A549 (cell line): ENCODE measurements at regions not wholly inside any gene's neighbourhood (a gene's known extent, or its start where the extent isn't known, plus 50 kb on each side); places are given as distances from the start of the nearest gene placed in this dataset.

Source experiments
- ATAC-seq, 2 experiments: fragments of 200-7000 bp in 1 of 2; fragments of >200 bp in 1 of 2; cut with Nextera tagmentation in 1 of 2; cut with Tn5 transposase in 1 of 2; 3 replicates each; pipeline versions ENCODE4 v1.8.0 to v1.9.1; 2018 to 2020; ENCODE audit warnings: mild to moderate bottlenecking in 1 of 2, moderate library complexity in 1 of 2
- CTCF ChIA-PET: fragments of 300-600 bp; sonication (Branson Sonifier 250); formaldehyde crosslinking; extraction: SDS; loops from one replicate; lab custom pipeline; 2021; ENCODE audit warnings: antibody characterized with exemption, inconsistent platforms; lab: Yijun Ruan, JAX
- POLR2A ChIA-PET: fragments of 350-600 bp; formaldehyde crosslinking; extraction: SDS; loops from one replicate; lab custom pipeline; 2021; ENCODE audit warnings: antibody characterized with exemption, inconsistent platforms; lab: Yijun Ruan, JAX
- DNase-seq, 2 experiments: peaks; one replicate each; pipeline versions ENCODE4 v3.0.0 to v3.0.0-alpha.2; 2011 to 2016; ENCODE audit warnings: low read depth in 1 of 2, low spot score in 1 of 2
- FAIRE-seq: peaks from 2 replicates; lab custom pipeline; 2011; peaks lifted over from hg19 to GRCh38; lab: Jason Lieb, UNC
- H3K27ac ChIP-seq, 2 experiments: fragments of >200 bp; sonication (Bioruptor Twin); formaldehyde crosslinking; 3 replicates each; pipeline ENCODE4 v1.5.1; 2016 to 2017
- H3K4me1 ChIP-seq: fragments of >200 bp; sonication (Bioruptor Twin); formaldehyde crosslinking; 3 replicates; pipeline ENCODE4 v1.6.1; 2016
- H3K4me2 ChIP-seq: fragments of >200 bp; sonication (Bioruptor Twin); formaldehyde crosslinking; 3 replicates; pipeline ENCODE4 v1.6.1; 2016
- H3K4me3 ChIP-seq: fragments of >200 bp; sonication (Bioruptor Twin); formaldehyde crosslinking; 3 replicates; pipeline ENCODE4 v1.5.1; 2016
- H3K9me3 ChIP-seq: fragments of >200 bp; sonication (Bioruptor Twin); formaldehyde crosslinking; 3 replicates; pipeline ENCODE4 v1.6.1; 2016
- BHLHE40 ChIP-seq: IDR thresholded peaks from 2 replicates; pipeline ENCODE4 v1.6.1; 2012; ENCODE audit warnings: low read depth, low read length, inconsistent platforms
- CEBPB ChIP-seq, 2 experiments: fragments of >200 bp in 1 of 2; sonication (Bioruptor Twin) in 1 of 2; formaldehyde crosslinking in 1 of 2; IDR thresholded peaks; 2 replicates each; pipeline ENCODE4 v1.6.1; 2012 to 2016
- CHD4 ChIP-seq: fragments of 200-600 bp; sonication (generic); IDR thresholded peaks from 2 replicates; pipeline ENCODE4 v1.6.1; 2016; ENCODE audit warnings: antibody characterized with exemption, mild to moderate bottlenecking, borderline replicate concordance
- FOSL2 ChIP-seq, 2 experiments: fragments of 450-650 bp in 1 of 2; fragments of >200 bp in 1 of 2; sonication (Bioruptor Twin) in 1 of 2; formaldehyde crosslinking; IDR thresholded peaks; 2 replicates each; pipeline versions ENCODE4 v1.5.0 to v1.6.1; 2016 to 2020; ENCODE audit warnings: mild to moderate bottlenecking in 1 of 2, moderate library complexity in 1 of 2
- KDM1A ChIP-seq: fragments of 200-600 bp; sonication (generic); IDR thresholded peaks from 2 replicates; pipeline ENCODE4 v1.6.1; 2016; ENCODE audit warnings: low read depth, mild to moderate bottlenecking
- KDM5A ChIP-seq: fragments of 200-600 bp; sonication (generic); IDR thresholded peaks from 2 replicates; pipeline ENCODE4 v1.6.1; 2016; ENCODE audit warnings: antibody characterized with exemption, mild to moderate bottlenecking
- MAFK ChIP-seq: fragments of 450-650 bp; IDR thresholded peaks from 2 replicates; pipeline ENCODE4 v1.6.1; 2014; ENCODE audit not compliant: partially characterized antibody
- MAZ ChIP-seq: fragments of 150-350 bp; IDR thresholded peaks from 2 replicates; pipeline ENCODE4 v1.6.1; 2014; ENCODE audit warnings: antibody characterized with exemption, low read depth, low read length, borderline replicate concordance
- NFE2L2 ChIP-seq: fragments of 150-350 bp; conservative IDR thresholded peaks from 2 replicates; pipeline ENCODE4 v1.6.1; 2014; ENCODE audit warnings: low read length
- POLR2AphosphoS2 ChIP-seq: conservative IDR thresholded peaks from 2 replicates; pipeline ENCODE4 v1.6.1; 2012; ENCODE audit warnings: low read length, improper control_type of control experiment, inconsistent platforms
- RARB ChIP-seq: fragments of 250-450 bp; sonication (Bioruptor Pico); IDR thresholded peaks from 2 replicates; pipeline ENCODE4 v1.8.0; 2021; ENCODE audit warnings: mild to moderate bottlenecking, moderate library complexity
- SMC3 ChIP-seq: fragments of >200 bp; sonication (Bioruptor Twin); formaldehyde crosslinking; IDR thresholded peaks from 3 replicates; pipeline ENCODE4 v1.6.1; 2018; ENCODE audit warnings: inconsistent platforms
- WGBS: methylation state at CpG from one replicate; pipeline ENCODE4 v1.1.6; 2017; ENCODE audit errors: missing lambda C conversion rate; 5-methylcytosine and 5-hydroxymethylcytosine counted together
- TF ChIP-seq, protein P1 (sequence below): fragments of >200 bp; sonication (Bioruptor Twin); formaldehyde crosslinking; IDR thresholded peaks from 3 replicates; pipeline ENCODE4 v1.6.1; 2016
- TF ChIP-seq, protein P2 (sequence below): fragments of 250-450 bp; sonication (Bioruptor Pico); IDR thresholded peaks from 2 replicates; pipeline ENCODE4 v1.5.0; 2021; ENCODE audit warnings: mild to moderate bottlenecking, moderate library complexity, borderline replicate concordance
- TF ChIP-seq, protein P3 (sequence below): IDR thresholded peaks from 2 replicates; pipeline ENCODE4 v1.6.1; 2012
- TF ChIP-seq, protein P4 (sequence below): fragments of 450-650 bp; IDR thresholded peaks from 2 replicates; pipeline ENCODE4 v1.6.1; 2014; ENCODE audit warnings: antibody characterized with exemption
- TF ChIP-seq, protein P5 (sequence below): fragments of 250-450 bp; sonication (Bioruptor Pico); IDR thresholded peaks from 2 replicates; pipeline ENCODE4 v1.5.0; 2020; ENCODE audit warnings: low read depth, mild to moderate bottlenecking, moderate library complexity

DNA sequence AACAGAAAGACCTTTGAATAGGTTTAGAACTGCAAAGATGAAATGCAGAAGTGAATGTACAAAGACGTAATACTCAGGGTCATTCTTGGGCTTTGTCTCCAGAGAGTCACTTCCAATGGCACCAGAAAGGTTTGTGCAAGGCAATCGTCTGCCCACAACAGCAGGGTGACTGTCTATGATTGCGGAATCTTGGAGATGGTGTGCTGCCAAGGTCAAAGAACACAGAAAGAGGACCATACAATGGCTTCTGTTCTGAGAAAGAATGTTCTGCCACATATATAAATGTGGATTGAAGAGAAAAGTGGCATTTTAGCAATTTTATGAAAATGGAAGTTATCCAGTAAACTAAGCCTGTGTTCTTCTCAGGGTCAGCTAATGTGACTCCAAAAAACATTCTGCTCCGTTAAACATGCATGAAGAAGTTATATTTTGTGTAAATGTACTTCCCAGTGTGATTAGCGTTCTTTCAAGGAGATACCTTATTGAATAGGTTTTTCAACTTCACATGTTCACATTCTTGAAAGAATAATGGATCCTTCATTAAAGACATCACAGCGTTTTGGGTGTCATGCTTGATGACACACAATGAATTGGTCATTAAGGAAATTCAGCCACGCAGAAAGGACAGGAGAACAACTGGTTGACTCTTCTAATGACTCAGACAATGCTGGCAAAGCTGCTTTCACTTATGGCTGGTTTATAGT lies 73.4 kb upstream of the CDH6 start:
- no peaks in the 10 kb centered on the region for H3K9me3 ChIP-seq
- CTCF ChIA-PET = no interaction called here
- no peak for ATAC-seq
- WGBS = 23% methylated on average over 7 of the region's 7 CpGs
- POLR2A ChIA-PET = no interaction called here
- DNase-seq = no peak
- TF ChIP-seq RARB (CRISPR knock-in tag) = no peak
- TF ChIP-seq, protein P1, sequence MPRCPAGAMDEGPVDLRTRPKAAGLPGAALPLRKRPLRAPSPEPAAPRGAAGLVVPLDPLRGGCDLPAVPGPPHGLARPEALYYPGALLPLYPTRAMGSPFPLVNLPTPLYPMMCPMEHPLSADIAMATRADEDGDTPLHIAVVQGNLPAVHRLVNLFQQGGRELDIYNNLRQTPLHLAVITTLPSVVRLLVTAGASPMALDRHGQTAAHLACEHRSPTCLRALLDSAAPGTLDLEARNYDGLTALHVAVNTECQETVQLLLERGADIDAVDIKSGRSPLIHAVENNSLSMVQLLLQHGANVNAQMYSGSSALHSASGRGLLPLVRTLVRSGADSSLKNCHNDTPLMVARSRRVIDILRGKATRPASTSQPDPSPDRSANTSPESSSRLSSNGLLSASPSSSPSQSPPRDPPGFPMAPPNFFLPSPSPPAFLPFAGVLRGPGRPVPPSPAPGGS = no peak
- no peak for TF ChIP-seq BHLHE40
- no peak for TF ChIP-seq CEBPB (IDR thresholded peaks at IDR 0.05)
- no peak for TF ChIP-seq FOSL2 (IDR thresholded peaks at IDR 0.05)
- no peak for TF ChIP-seq FOSL2 (CRISPR knock-in tag; IDR thresholded peaks at IDR 0.05)
- TF ChIP-seq, protein P2, sequence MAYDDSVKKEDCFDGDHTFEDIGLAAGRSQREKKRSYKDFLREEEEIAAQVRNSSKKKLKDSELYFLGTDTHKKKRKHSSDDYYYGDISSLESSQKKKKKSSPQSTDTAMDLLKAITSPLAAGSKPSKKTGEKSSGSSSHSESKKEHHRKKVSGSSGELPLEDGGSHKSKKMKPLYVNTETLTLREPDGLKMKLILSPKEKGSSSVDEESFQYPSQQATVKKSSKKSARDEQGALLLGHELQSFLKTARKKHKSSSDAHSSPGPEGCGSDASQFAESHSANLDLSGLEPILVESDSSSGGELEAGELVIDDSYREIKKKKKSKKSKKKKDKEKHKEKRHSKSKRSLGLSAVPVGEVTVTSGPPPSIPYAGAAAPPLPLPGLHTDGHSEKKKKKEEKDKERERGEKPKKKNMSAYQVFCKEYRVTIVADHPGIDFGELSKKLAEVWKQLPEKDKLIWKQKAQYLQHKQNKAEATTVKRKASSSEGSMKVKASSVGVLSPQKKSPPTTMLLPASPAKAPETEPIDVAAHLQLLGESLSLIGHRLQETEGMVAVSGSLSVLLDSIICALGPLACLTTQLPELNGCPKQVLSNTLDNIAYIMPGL (CRISPR knock-in tag) = no peak
- TF ChIP-seq, protein P3, sequence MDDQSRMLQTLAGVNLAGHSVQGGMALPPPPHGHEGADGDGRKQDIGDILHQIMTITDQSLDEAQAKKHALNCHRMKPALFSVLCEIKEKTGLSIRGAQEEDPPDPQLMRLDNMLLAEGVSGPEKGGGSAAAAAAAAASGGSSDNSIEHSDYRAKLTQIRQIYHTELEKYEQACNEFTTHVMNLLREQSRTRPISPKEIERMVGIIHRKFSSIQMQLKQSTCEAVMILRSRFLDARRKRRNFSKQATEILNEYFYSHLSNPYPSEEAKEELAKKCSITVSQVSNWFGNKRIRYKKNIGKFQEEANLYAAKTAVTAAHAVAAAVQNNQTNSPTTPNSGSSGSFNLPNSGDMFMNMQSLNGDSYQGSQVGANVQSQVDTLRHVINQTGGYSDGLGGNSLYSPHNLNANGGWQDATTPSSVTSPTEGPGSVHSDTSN = no peak
- no peak for TF ChIP-seq CHD4
- TF ChIP-seq KDM1A = no peak
- no peak for TF ChIP-seq SMC3
- TF ChIP-seq MAZ = no peak
- TF ChIP-seq, protein P4, sequence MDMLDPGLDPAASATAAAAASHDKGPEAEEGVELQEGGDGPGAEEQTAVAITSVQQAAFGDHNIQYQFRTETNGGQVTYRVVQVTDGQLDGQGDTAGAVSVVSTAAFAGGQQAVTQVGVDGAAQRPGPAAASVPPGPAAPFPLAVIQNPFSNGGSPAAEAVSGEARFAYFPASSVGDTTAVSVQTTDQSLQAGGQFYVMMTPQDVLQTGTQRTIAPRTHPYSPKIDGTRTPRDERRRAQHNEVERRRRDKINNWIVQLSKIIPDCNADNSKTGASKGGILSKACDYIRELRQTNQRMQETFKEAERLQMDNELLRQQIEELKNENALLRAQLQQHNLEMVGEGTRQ = no peak
- TF ChIP-seq KDM5A = no peak
- no peak overlapping the region for H3K4me3 ChIP-seq
- no peak overlapping the region for H3K4me2 ChIP-seq
- H3K27ac ChIP-seq = no peak overlapping the region
- FAIRE-seq = no peak
- no peaks in the 10 kb centered on the region for H3K4me1 ChIP-seq

DNA sequence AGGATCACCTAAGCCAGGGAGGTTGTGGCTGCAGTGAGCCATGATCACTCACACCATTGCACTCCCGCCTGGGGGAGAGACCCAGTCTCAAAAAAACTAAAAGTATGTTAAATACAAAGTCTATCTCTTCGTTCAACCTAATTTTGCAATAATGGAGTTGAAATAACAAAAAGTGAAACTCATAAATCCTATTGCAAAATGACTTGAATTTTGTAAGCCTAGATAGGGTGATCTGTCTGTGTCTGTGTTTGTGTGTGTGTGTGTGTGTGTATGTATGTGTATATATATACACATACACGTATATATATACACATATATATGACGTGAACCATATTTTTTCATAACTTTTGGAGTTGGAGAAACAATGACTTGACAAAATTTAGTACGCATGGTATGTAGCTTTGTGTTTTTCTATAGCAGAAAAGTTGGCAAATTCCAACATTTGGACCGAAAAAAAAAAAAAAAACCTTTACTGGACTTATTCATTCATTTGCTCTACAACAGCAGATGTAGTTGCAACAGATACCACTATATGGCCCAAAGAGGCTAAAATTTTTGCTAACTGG lies 76.9 kb upstream of the CDH6 start:
- TF ChIP-seq, protein P5, sequence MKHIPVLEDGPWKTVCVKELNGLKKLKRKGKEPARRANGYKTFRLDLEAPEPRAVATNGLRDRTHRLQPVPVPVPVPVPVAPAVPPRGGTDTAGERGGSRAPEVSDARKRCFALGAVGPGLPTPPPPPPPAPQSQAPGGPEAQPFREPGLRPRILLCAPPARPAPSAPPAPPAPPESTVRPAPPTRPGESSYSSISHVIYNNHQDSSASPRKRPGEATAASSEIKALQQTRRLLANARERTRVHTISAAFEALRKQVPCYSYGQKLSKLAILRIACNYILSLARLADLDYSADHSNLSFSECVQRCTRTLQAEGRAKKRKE = no peak
- peak; percentile 64 for TF ChIP-seq MAFK
- peak; percentile 72 for TF ChIP-seq NFE2L2
- no peak for TF ChIP-seq POLR2AphosphoS2
- FAIRE-seq (no peak), ATAC-seq (no peak), DNase-seq (no peak)
- no peaks in the 10 kb centered on the region for H3K9me3 ChIP-seq
- no peak overlapping the region for H3K4me2 ChIP-seq
- WGBS = 43% methylated on average over 6 of the region's 6 CpGs
- no peak overlapping the region for H3K27ac ChIP-seq
- ChIA-PET POLR2A (no interaction called here), CTCF (no interaction called here)
- H3K4me3 ChIP-seq = no peak overlapping the region
- H3K4me1 ChIP-seq = no peaks in the 10 kb centered on the region
